ENCODE measurements at regions not wholly inside any gene's neighbourhood (a gene's known extent, or its start where the extent isn't known, plus 50 kb on each side); places are given as distances from the start of the nearest gene placed in this dataset.

GRCh38 chr2:83786140-83786539, 672.9 kb downstream of the SUCLG1 start:
- no peaks in the 10 kb centered on the region for H4K20me1 ChIP-seq (ENCODE audit: control insufficient read depth, insufficient read depth)
- H3K9ac ChIP-seq (ENCODE audit: control insufficient read depth, insufficient read depth, low read length), result no peak overlapping the region
- intact Hi-C loops (cut with micrococcal nuclease; ENCODE audit: unreplicated experiment) (no loop called here), in situ Hi-C loops (cut with MboI) (no loop called here)
- POLR2A ChIA-PET, result no interaction called here
- H3K27me3 ChIP-seq (replicated peaks in 1 of 2; ENCODE audit: control insufficient read depth in 2 of 2, insufficient read depth in 2 of 2, low read length in 1 of 2), result no peaks in the 10 kb centered on the region
- BruUV-seq (replicated peaks), result no TSS peak
- no peak for FAIRE-seq
- 44% methylated on average over 4 of the region's 4 CpGs for WGBS (ENCODE audit: insufficient coverage, insufficient replicate concordance, low lambda C conversion rate, missing lambda C conversion rate)
- no peak overlapping the region for H2AFZ ChIP-seq (ENCODE audit: control insufficient read depth, low read depth, low read length)
- H3K9me3 ChIP-seq (replicated peaks; ENCODE audit: control insufficient read depth, insufficient read depth, low read length), result no peaks in the 10 kb centered on the region
- no peak for ATAC-seq
- no peak overlapping the region for H3K4me3 ChIP-seq
- RAD21 ChIA-PET (ENCODE audit: unreplicated experiment), result no interaction called here
- no peaks in the 10 kb centered on the region for H3K79me2 ChIP-seq (ENCODE audit: control insufficient read depth, insufficient read depth, low read length)
- SMC1A ChIA-PET (ENCODE audit: uncharacterized antibody, unreplicated experiment), result no interaction called here
- no peak overlapping the region for H3K4me2 ChIP-seq (ENCODE audit: control insufficient read depth, insufficient read depth)
- no peak overlapping the region for H3K27ac ChIP-seq (ENCODE audit: control insufficient read depth, insufficient read depth)
- no peak for TF ChIP-seq SIN3A (IDR thresholded peaks at IDR 0.05; ENCODE audit: low read depth, low read length)
- no peak for TF ChIP-seq POLR2AphosphoS5 (IDR thresholded peaks at IDR 0.05; ENCODE audit: low read length)
- TF ChIP-seq HDAC6 (IDR thresholded peaks at IDR 0.05; ENCODE audit: unreplicated experiment), result no peak
- TF ChIP-seq SMAD1 (IDR thresholded peaks at IDR 0.05; ENCODE audit: low read depth, partially characterized antibody), result no peak
- no peak for TF ChIP-seq RAD51 (IDR thresholded peaks at IDR 0.05)
- TF ChIP-seq NR2C1 (IDR thresholded peaks at IDR 0.05), result no peak
- TF ChIP-seq YY1 (IDR thresholded peaks at IDR 0.05; ENCODE audit: low read depth, low read length), result no peak
- no peak for TF ChIP-seq NR2C2 (IDR thresholded peaks at IDR 0.05; ENCODE audit: borderline replicate concordance, control insufficient read depth, insufficient read length, low read depth)
- no peak for TF ChIP-seq CBX3 (IDR thresholded peaks at IDR 0.05; ENCODE audit: borderline replicate concordance, low read depth)
- no peak for TF ChIP-seq LARP7 (IDR thresholded peaks at IDR 0.05)
- TF ChIP-seq ZNF622 (IDR thresholded peaks at IDR 0.05), result no peak
- no peak for TF ChIP-seq FOXM1 (IDR thresholded peaks at IDR 0.05; ENCODE audit: low read depth, low read length)
- CTCF ChIA-PET, result no interaction called here
- DNase-seq (ENCODE audit: low read depth, low spot score), result no peak
- no peaks in the 10 kb centered on the region for H3K36me3 ChIP-seq (ENCODE audit: control insufficient read depth in 2 of 2, insufficient read depth in 2 of 2, low read length in 1 of 2)
- H3K4me1 ChIP-seq (ENCODE audit: control insufficient read depth, insufficient read depth, low read length), result no peaks in the 10 kb centered on the region

DNA sequence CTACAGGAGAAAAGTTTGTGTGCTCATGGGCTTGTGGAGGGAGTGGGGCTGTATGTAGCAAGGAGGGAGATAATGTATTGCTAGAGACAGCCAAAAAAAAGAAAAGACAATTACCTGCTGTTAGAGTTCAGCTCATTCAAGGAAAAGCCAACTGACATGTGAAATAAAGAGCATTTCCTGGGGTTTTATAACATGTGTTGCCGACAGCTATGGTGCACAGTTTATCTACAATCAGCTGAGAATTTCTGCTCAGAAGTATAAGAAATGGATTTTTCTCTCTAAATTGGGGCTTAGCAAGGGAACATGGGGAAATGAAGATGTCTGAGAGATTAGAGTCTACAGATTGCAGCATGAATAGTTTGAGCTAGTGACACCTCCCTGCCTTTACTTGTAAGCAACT, 674.1 kb downstream of the SUCLG1 start:
- in situ Hi-C loops (cut with MboI), result no loop called here
- RAD21 ChIA-PET (ENCODE audit: unreplicated experiment), result no interaction called here
- no peaks in the 10 kb centered on the region for H3K9me3 ChIP-seq (replicated peaks; ENCODE audit: control insufficient read depth, insufficient read depth, low read length)
- H3K4me1 ChIP-seq (ENCODE audit: control insufficient read depth, insufficient read depth, low read length), result no peaks in the 10 kb centered on the region
- no peak overlapping the region for H3K4me2 ChIP-seq (ENCODE audit: control insufficient read depth, insufficient read depth)
- FAIRE-seq (no peak), DNase-seq (ENCODE audit: low read depth, low spot score) (no peak), ATAC-seq (no peak)
- H3K27ac ChIP-seq (ENCODE audit: control insufficient read depth, insufficient read depth), result no peak overlapping the region
- intact Hi-C loops (cut with micrococcal nuclease; ENCODE audit: unreplicated experiment), result no loop called here
- CTCF ChIA-PET, result no interaction called here
- no peaks in the 10 kb centered on the region for H3K27me3 ChIP-seq (replicated peaks in 1 of 2; ENCODE audit: control insufficient read depth in 2 of 2, insufficient read depth in 2 of 2, low read length in 1 of 2)
- H2AFZ ChIP-seq (ENCODE audit: control insufficient read depth, low read depth, low read length), result no peak overlapping the region
- POLR2A ChIA-PET, result no interaction called here
- H3K79me2 ChIP-seq (ENCODE audit: control insufficient read depth, insufficient read depth, low read length), result no peaks in the 10 kb centered on the region
- no peak overlapping the region for H3K9ac ChIP-seq (ENCODE audit: control insufficient read depth, insufficient read depth, low read length)
- H3K4me3 ChIP-seq, result no peak overlapping the region
- no TSS peak for BruUV-seq (replicated peaks)
- SMC1A ChIA-PET (ENCODE audit: uncharacterized antibody, unreplicated experiment), result no interaction called here
- H4K20me1 ChIP-seq (ENCODE audit: control insufficient read depth, insufficient read depth), result no peaks in the 10 kb centered on the region
- WGBS (ENCODE audit: insufficient coverage, insufficient replicate concordance, low lambda C conversion rate, missing lambda C conversion rate), result 6% methylated on average over 1 of the region's 1 CpG
- H3K36me3 ChIP-seq (ENCODE audit: control insufficient read depth in 2 of 2, insufficient read depth in 2 of 2, low read length in 1 of 2), result no peaks in the 10 kb centered on the region
- no peak for TF ChIP-seq SPI1 (IDR thresholded peaks at IDR 0.05; ENCODE audit: borderline replicate concordance, insufficient read depth, low read depth, low read length)
- TF ChIP-seq MYB (IDR thresholded peaks at IDR 0.05; ENCODE audit: borderline replicate concordance, low read depth, low read length), result no peak
- TF ChIP-seq SMAD5 (IDR thresholded peaks at IDR 0.05; ENCODE audit: low read depth), result no peak
- TF ChIP-seq NR2C1 (IDR thresholded peaks at IDR 0.05), result no peak
- no peak for TF ChIP-seq NFIC (IDR thresholded peaks at IDR 0.05; ENCODE audit: low read depth, low read length)
- no peak for TF ChIP-seq BCL11A (IDR thresholded peaks at IDR 0.05; ENCODE audit: low read depth, low read length)
- TF ChIP-seq ZNF217 (IDR thresholded peaks at IDR 0.05), result no peak
- no peak for TF ChIP-seq BRCA1 (IDR thresholded peaks at IDR 0.05; ENCODE audit: low read depth, low read length)
- TF ChIP-seq, protein P1, sequence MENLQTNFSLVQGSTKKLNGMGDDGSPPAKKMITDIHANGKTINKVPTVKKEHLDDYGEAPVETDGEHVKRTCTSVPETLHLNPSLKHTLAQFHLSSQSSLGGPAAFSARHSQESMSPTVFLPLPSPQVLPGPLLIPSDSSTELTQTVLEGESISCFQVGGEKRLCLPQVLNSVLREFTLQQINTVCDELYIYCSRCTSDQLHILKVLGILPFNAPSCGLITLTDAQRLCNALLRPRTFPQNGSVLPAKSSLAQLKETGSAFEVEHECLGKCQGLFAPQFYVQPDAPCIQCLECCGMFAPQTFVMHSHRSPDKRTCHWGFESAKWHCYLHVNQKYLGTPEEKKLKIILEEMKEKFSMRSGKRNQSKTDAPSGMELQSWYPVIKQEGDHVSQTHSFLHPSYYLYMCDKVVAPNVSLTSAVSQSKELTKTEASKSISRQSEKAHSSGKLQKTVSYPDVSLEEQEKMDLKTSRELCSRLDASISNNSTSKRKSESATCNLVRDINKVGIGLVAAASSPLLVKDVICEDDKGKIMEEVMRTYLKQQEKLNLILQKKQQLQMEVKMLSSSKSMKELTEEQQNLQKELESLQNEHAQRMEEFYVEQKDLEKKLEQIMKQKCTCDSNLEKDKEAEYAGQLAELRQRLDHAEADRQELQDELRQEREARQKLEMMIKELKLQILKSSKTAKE (IDR thresholded peaks at IDR 0.05; ENCODE audit: low read depth, poor library complexity, severe bottlenecking), result no peak
- no peak for TF ChIP-seq JUNB (IDR thresholded peaks at IDR 0.05)
- no peak for TF ChIP-seq SIX5 (IDR thresholded peaks at IDR 0.05; ENCODE audit: low read depth, low read length, severe bottlenecking)
